ENCODE measurements at regions not wholly inside any gene's neighbourhood (a gene's known extent, or its start where the extent isn't known, plus 50 kb on each side); places are given as distances from the start of the nearest gene placed in this dataset.

- no peak for FAIRE-seq
- no peak for TF ChIP-seq CTCF (IDR thresholded peaks at IDR 0.05; ENCODE audit: insufficient read depth, missing control alignments)
- DNase-seq (ENCODE audit: insufficient read length, low spot score) = no peak
Observed at GRCh38 chr14:97777622-97778355, 980.6 kb downstream of the VRK1 start.

GRCh38 chr14:97779140-97779539 is 982.0 kb downstream of the VRK1 start:
- FAIRE-seq = no peak
- TF ChIP-seq CTCF (IDR thresholded peaks at IDR 0.05; ENCODE audit: insufficient read depth, missing control alignments) = no peak
- no peak for DNase-seq (ENCODE audit: insufficient read length, low spot score)

- TF ChIP-seq CTCF (IDR thresholded peaks at IDR 0.05; ENCODE audit: insufficient read depth, missing control alignments) = no peak
- DNase-seq (ENCODE audit: insufficient read length, low spot score) = no peak
- FAIRE-seq = no peak
Observed at GRCh38 chr14:97780804-97781203, 983.6 kb downstream of the VRK1 start.

- no peak for TF ChIP-seq CTCF (IDR thresholded peaks at IDR 0.05; ENCODE audit: insufficient read depth, missing control alignments)
- DNase-seq (ENCODE audit: insufficient read length, low spot score) = no peak
- no peak for FAIRE-seq
Observed at GRCh38 chr14:97781961-97782360, 984.8 kb downstream of the VRK1 start.

- TF ChIP-seq CTCF (IDR thresholded peaks at IDR 0.05; ENCODE audit: insufficient read depth, missing control alignments) = no peak
- DNase-seq (ENCODE audit: insufficient read length, low spot score) (no peak), FAIRE-seq (no peak)
Observed at GRCh38 chr14:97782871-97783414, 985.8 kb downstream of the VRK1 start.

GRCh38 chr14:97785495-97785894 is 988.3 kb downstream of the VRK1 start:
- no peak for FAIRE-seq
- DNase-seq (ENCODE audit: insufficient read length, low spot score) = no peak
- TF ChIP-seq CTCF (IDR thresholded peaks at IDR 0.05; ENCODE audit: insufficient read depth, missing control alignments) = no peak

GRCh38 chr14:97788364-97788763 is 991.2 kb downstream of the VRK1 start:
- FAIRE-seq (no peak), DNase-seq (ENCODE audit: insufficient read length, low spot score) (no peak)
- TF ChIP-seq CTCF (IDR thresholded peaks at IDR 0.05; ENCODE audit: insufficient read depth, missing control alignments) = no peak
